ENCODE measurements at regions not wholly inside any gene's neighbourhood (a gene's known extent, or its start where the extent isn't known, plus 50 kb on each side); places are given as distances from the start of the nearest gene placed in this dataset.

DNA sequence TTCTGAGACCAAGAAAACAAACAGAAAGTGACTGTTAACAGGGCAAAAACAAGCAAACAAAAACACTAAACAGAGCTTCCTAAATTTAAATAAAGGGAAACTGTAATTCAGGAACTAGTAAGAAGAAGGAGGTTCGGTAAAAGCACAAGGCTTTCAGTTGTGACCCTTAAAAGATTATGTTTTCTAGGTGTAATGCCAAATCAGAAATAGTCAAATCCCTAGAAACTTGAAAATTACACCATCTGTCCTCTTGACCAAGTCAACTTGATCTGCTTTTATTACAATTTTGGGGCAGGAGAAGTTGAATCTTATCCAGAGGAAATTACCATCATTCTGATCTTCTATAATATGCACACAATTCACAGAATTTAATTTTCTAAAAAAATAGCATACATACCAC lies 754.0 kb upstream of the ADGRL4 start:
- Histone ChIP-seq H3K9ac (ENCODE audit: low read length) (no peak overlapping the region), H3F3A (ENCODE audit: insufficient read depth, low read length, poor library complexity, severe bottlenecking) (no peaks in the 10 kb centered on the region), H3K4me2 (ENCODE audit: low read length) (no peak overlapping the region), H3K4me3 (ENCODE audit: low read length) (no peak overlapping the region), H3K27me3 (ENCODE audit: insufficient read depth, low read depth, low read length) (no peaks in the 10 kb centered on the region), H2AFZ (ENCODE audit: low read depth, low read length) (no peak overlapping the region), H3K79me2 (replicated peaks; ENCODE audit: insufficient read depth, low read length) (no peaks in the 10 kb centered on the region), H3K36me3 (ENCODE audit: insufficient read depth, low read length) (no peaks in the 10 kb centered on the region), H3K9me3 (ENCODE audit: low read length) (no peaks in the 10 kb centered on the region), H3K27ac (ENCODE audit: low read length) (no peak overlapping the region), H3K9me2 (ENCODE audit: insufficient read depth, low read length) (no peaks in the 10 kb centered on the region), H4K20me1 (ENCODE audit: insufficient read depth) (no peaks in the 10 kb centered on the region)
- no peak for TF ChIP-seq MXI1 (conservative IDR thresholded peaks at IDR 0.05; ENCODE audit: poor library complexity, severe bottlenecking)
- no peak for TF ChIP-seq TAF1 (IDR thresholded peaks at IDR 0.05; ENCODE audit: low read depth)
- TF ChIP-seq POLR2AphosphoS5 (IDR thresholded peaks at IDR 0.05): no peak
- no peak for TF ChIP-seq RAD21 (conservative IDR thresholded peaks at IDR 0.05)
- TF ChIP-seq, protein P1, sequence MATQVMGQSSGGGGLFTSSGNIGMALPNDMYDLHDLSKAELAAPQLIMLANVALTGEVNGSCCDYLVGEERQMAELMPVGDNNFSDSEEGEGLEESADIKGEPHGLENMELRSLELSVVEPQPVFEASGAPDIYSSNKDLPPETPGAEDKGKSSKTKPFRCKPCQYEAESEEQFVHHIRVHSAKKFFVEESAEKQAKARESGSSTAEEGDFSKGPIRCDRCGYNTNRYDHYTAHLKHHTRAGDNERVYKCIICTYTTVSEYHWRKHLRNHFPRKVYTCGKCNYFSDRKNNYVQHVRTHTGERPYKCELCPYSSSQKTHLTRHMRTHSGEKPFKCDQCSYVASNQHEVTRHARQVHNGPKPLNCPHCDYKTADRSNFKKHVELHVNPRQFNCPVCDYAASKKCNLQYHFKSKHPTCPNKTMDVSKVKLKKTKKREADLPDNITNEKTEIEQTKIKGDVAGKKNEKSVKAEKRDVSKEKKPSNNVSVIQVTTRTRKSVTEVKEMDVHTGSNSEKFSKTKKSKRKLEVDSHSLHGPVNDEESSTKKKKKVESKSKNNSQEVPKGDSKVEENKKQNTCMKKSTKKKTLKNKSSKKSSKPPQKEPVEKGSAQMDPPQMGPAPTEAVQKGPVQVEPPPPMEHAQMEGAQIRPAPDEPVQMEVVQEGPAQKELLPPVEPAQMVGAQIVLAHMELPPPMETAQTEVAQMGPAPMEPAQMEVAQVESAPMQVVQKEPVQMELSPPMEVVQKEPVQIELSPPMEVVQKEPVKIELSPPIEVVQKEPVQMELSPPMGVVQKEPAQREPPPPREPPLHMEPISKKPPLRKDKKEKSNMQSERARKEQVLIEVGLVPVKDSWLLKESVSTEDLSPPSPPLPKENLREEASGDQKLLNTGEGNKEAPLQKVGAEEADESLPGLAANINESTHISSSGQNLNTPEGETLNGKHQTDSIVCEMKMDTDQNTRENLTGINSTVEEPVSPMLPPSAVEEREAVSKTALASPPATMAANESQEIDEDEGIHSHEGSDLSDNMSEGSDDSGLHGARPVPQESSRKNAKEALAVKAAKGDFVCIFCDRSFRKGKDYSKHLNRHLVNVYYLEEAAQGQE (IDR thresholded peaks at IDR 0.05; ENCODE audit: borderline replicate concordance): no peak
- TF ChIP-seq EP300 (conservative IDR thresholded peaks at IDR 0.05; ENCODE audit: poor library complexity, severe bottlenecking): no peak
- no peak for TF ChIP-seq CTCF (IDR thresholded peaks at IDR 0.05; ENCODE audit: poor library complexity, severe bottlenecking)

GRCh38 chr1:79749607-79750006 lies 743.1 kb upstream of the ADGRL4 start:
- Histone ChIP-seq H4K20me1 (ENCODE audit: insufficient read depth) (no peaks in the 10 kb centered on the region), H3K9me3 (ENCODE audit: low read length) (no peaks in the 10 kb centered on the region), H3K79me2 (replicated peaks; ENCODE audit: insufficient read depth, low read length) (no peaks in the 10 kb centered on the region), H3K9ac (ENCODE audit: low read length) (no peak overlapping the region), H3K4me3 (ENCODE audit: low read length) (no peak overlapping the region), H3K4me2 (ENCODE audit: low read length) (no peak overlapping the region), H3K9me2 (ENCODE audit: insufficient read depth, low read length) (no peaks in the 10 kb centered on the region), H3F3A (ENCODE audit: insufficient read depth, low read length, poor library complexity, severe bottlenecking) (no peaks in the 10 kb centered on the region), H3K27ac (ENCODE audit: low read length) (no peak overlapping the region), H2AFZ (ENCODE audit: low read depth, low read length) (no peak overlapping the region), H3K36me3 (ENCODE audit: insufficient read depth, low read length) (no peaks in the 10 kb centered on the region), H3K27me3 (ENCODE audit: insufficient read depth, low read depth, low read length) (no peaks in the 10 kb centered on the region)
- TF ChIP-seq EP300 (conservative IDR thresholded peaks at IDR 0.05; ENCODE audit: poor library complexity, severe bottlenecking) (no peak), RAD21 (conservative IDR thresholded peaks at IDR 0.05) (no peak), POLR2AphosphoS5 (IDR thresholded peaks at IDR 0.05) (no peak), EZH2 (IDR thresholded peaks at IDR 0.05; ENCODE audit: borderline replicate concordance, insufficient read depth, low read length, poor library complexity, severe bottlenecking) (no peak), MXI1 (conservative IDR thresholded peaks at IDR 0.05; ENCODE audit: poor library complexity, severe bottlenecking) (no peak), SMC3 (conservative IDR thresholded peaks at IDR 0.05; ENCODE audit: poor library complexity) (no peak), TAF1 (IDR thresholded peaks at IDR 0.05; ENCODE audit: low read depth) (no peak), CTCF (IDR thresholded peaks at IDR 0.05; ENCODE audit: poor library complexity, severe bottlenecking) (no peak)
- TF ChIP-seq, protein P1 (IDR thresholded peaks at IDR 0.05; ENCODE audit: borderline replicate concordance): no peak

All from neural cell (in vitro differentiated cells).